Esophagus muscularis mucosa (tissue), 3 donors: ENCODE measurements at regions not wholly inside any gene's neighbourhood (a gene's known extent, or its start where the extent isn't known, plus 50 kb on each side); places are given as distances from the start of the nearest gene placed in this dataset.

Experiments
- CTCF ChIP-seq, 3 experiments: fragments of 200-600 bp in 2 of 3; fragments of 450-650 bp in 1 of 3; sonication (generic) in 2 of 3; IDR thresholded peaks; one replicate each; pipeline ENCODE4 v1.5.1; 2017 to 2019; ENCODE audit warnings: antibody characterized with exemption in 3 of 3, mild to moderate bottlenecking in 2 of 3, moderate library complexity in 1 of 3
- POLR2AphosphoS5 ChIP-seq, 2 donors: sonication (generic); formaldehyde crosslinking; IDR thresholded peaks; one replicate each; pipeline ENCODE4 v1.6.1; 2017; ENCODE audit warnings: antibody characterized with exemption in 2 of 2

GRCh38 chr10:64449603-64450002, 928.4 kb downstream of the REEP3 start:
- TF ChIP-seq CTCF (IDR thresholded peaks at IDR 0.05): no peak
- TF ChIP-seq POLR2AphosphoS5 (IDR thresholded peaks at IDR 0.05): no peak
